OCI-LY1 (cell line): ENCODE measurements at regions not wholly inside any gene's neighbourhood (a gene's known extent, or its start where the extent isn't known, plus 50 kb on each side); places are given as distances from the start of the nearest gene placed in this dataset.

Experiments used
- H2AFZ ChIP-seq: fragments of 200-600 bp; sonication (generic), shearing (Covaris generic); 2 replicates; pipeline ENCODE4 v1.6.0; 2014; ENCODE audit warnings: antibody characterized with exemption, mild to moderate bottlenecking, low read length
- H3F3A ChIP-seq: fragments of 200-600 bp; sonication (generic), shearing (Covaris generic); 2 replicates; pipeline ENCODE4 v1.6.0; 2014; ENCODE audit warnings: mild to moderate bottlenecking, antibody characterized with exemption, low read length, moderate library complexity; ENCODE audit not compliant: insufficient read depth
- H3K27ac ChIP-seq: fragments of 200-600 bp; sonication (generic); 2 replicates; pipeline ENCODE4 v1.5.1; 2014; ENCODE audit warnings: low read length, mixed run types, mild to moderate bottlenecking, low read depth; ENCODE audit not compliant: poor library complexity, severe bottlenecking
- H3K27me3 ChIP-seq: fragments of 200-600 bp; sonication (generic); 2 replicates; pipeline ENCODE4 v1.6.0; 2014; ENCODE audit warnings: antibody characterized with exemption, mild to moderate bottlenecking, low read length, moderate library complexity; ENCODE audit not compliant: insufficient read depth
- H3K36me3 ChIP-seq: fragments of 200-600 bp; sonication (generic); 2 replicates; pipeline ENCODE4 v1.6.1; 2014; ENCODE audit warnings: mild to moderate bottlenecking, antibody characterized with exemption, low read length, moderate library complexity, mixed read lengths; ENCODE audit not compliant: insufficient read depth
- H3K4me1 ChIP-seq: fragments of 200-600 bp; sonication (generic); 2 replicates; pipeline ENCODE4 v1.5.1; 2014; ENCODE audit warnings: mild to moderate bottlenecking, low read length, moderate library complexity; ENCODE audit not compliant: insufficient read depth, severe bottlenecking
- H3K4me2 ChIP-seq: fragments of 200-600 bp; sonication (generic), shearing (Covaris generic); 2 replicates; pipeline ENCODE4 v1.6.1; 2014; ENCODE audit warnings: low read length
- H3K4me3 ChIP-seq: fragments of 200-600 bp; sonication (generic); 2 replicates; pipeline ENCODE4 v1.5.1; 2014; ENCODE audit warnings: low read length, low read depth, mild to moderate bottlenecking, mixed read lengths; ENCODE audit not compliant: poor library complexity, severe bottlenecking
- H3K79me2 ChIP-seq: fragments of 200-600 bp; shearing (Covaris generic); 2 replicates; pipeline ENCODE4 v1.6.1; 2016; ENCODE audit warnings: mixed run types, low read length, mixed read lengths; ENCODE audit not compliant: insufficient read depth
- H3K9ac ChIP-seq: fragments of 200-600 bp; sonication (generic), shearing (Covaris generic); 2 replicates; pipeline ENCODE4 v1.6.1; 2014; ENCODE audit warnings: mild to moderate bottlenecking, low read length, mixed read lengths
- H3K9me2 ChIP-seq: fragments of 200-600 bp; sonication (generic), shearing (Covaris generic); 2 replicates; pipeline ENCODE4 v1.6.1; 2014; ENCODE audit warnings: low read depth, mild to moderate bottlenecking, low read length, mixed read lengths
- H3K9me3 ChIP-seq: fragments of 200-600 bp; shearing (Covaris generic); 2 replicates; pipeline ENCODE4 v1.6.1; 2014; ENCODE audit warnings: low read length, mixed read lengths
- H4K20me1 ChIP-seq: fragments of 200-600 bp; sonication (generic), shearing (Covaris generic); 2 replicates; pipeline ENCODE4 v1.6.0; 2016; ENCODE audit warnings: mild to moderate bottlenecking, low read length; ENCODE audit not compliant: insufficient read depth
- CTCF ChIP-seq: fragments of 200-600 bp; sonication (generic), shearing (Covaris generic); IDR thresholded peaks from 2 replicates; pipeline ENCODE4 v1.5.1; 2017; ENCODE audit warnings: mild to moderate bottlenecking, antibody characterized with exemption, low read length, moderate library complexity, mixed read lengths
- EZH2 ChIP-seq: fragments of 200-600 bp; sonication (generic), shearing (Covaris generic); IDR thresholded peaks from 2 replicates; pipeline ENCODE4 v1.8.0; 2017; ENCODE audit warnings: borderline replicate concordance, mixed run types, mild to moderate bottlenecking, antibody characterized with exemption, low read length, moderate library complexity, mixed read lengths

GRCh38 chr4:25592736-25593135 lies 62.9 kb upstream of the SLC34A2 start:
- H3K79me2 ChIP-seq: no peaks in the 10 kb centered on the region
- TF ChIP-seq EZH2: no peak
- TF ChIP-seq CTCF: no peak
- no peaks in the 10 kb centered on the region for H3K4me1 ChIP-seq
- H2AFZ ChIP-seq: no peak overlapping the region
- H3K9ac ChIP-seq: no peak overlapping the region
- no peak overlapping the region for H3K4me2 ChIP-seq
- no peaks in the 10 kb centered on the region for H3K9me2 ChIP-seq
- H3K36me3 ChIP-seq: no peaks in the 10 kb centered on the region
- H3K4me3 ChIP-seq: no peak overlapping the region
- no peaks in the 10 kb centered on the region for H3F3A ChIP-seq
- no peaks in the 10 kb centered on the region for H3K9me3 ChIP-seq
- H4K20me1 ChIP-seq: no peaks in the 10 kb centered on the region
- H3K27me3 ChIP-seq: no peaks in the 10 kb centered on the region
- no peak overlapping the region for H3K27ac ChIP-seq
